Thyroid gland (tissue), 4 donors: ENCODE measurements at regions not wholly inside any gene's neighbourhood (a gene's known extent, or its start where the extent isn't known, plus 50 kb on each side); places are given as distances from the start of the nearest gene placed in this dataset.
"Not testable (repeated sequence)": the region's sequence is repeated elsewhere in the genome, so short reads cannot be mapped to it uniquely, and the experiment has no call there.

Experiments
- DNase-seq, 2 donors: peaks; one replicate each; pipeline ENCODE4 v3.0.0-alpha.2; 2019
- H3K27ac ChIP-seq, 3 donors: fragments of 200-600 bp; sonication (generic); 1 replicate in 2 of 3; 2 replicates in 1 of 3; pipeline ENCODE4 v1.5.1; 2016 to 2019; ENCODE audit warnings: mild to moderate bottlenecking in 1 of 3, moderate library complexity in 1 of 3
- H3K27me3 ChIP-seq: fragments of 200-600 bp; sonication (generic); one replicate; pipeline ENCODE4 v1.5.1; 2019
- H3K36me3 ChIP-seq, 2 donors: fragments of 200-600 bp; sonication (generic); one replicate each; pipeline ENCODE4 v1.5.1; 2016 to 2019
- H3K4me1 ChIP-seq, 2 donors: fragments of 200-600 bp; sonication (generic); one replicate each; pipeline ENCODE4 v1.5.1; 2017 to 2019
- H3K4me3 ChIP-seq, 3 donors: fragments of 200-600 bp; sonication (generic); replicated peaks in 1 of 3; 1 replicate in 2 of 3; 2 replicates in 1 of 3; pipeline ENCODE4 v1.5.1; 2016; ENCODE audit warnings: mild to moderate bottlenecking in 1 of 3
- H3K9me3 ChIP-seq: fragments of 200-600 bp; sonication (generic); one replicate; pipeline ENCODE4 v1.5.1; 2017
- CTCF ChIP-seq, 6 experiments: fragments of 200-600 bp in 3 of 6; fragments of 450-650 bp in 3 of 6; sonication (generic) in 3 of 6; IDR thresholded peaks; one replicate each; pipeline ENCODE4 v1.5.1; 2016 to 2019; ENCODE audit warnings: antibody characterized with exemption in 6 of 6, mild to moderate bottlenecking in 2 of 6, inconsistent platforms in 1 of 6, moderate library complexity in 1 of 6
- POLR2A ChIP-seq, 2 donors: fragments of 450-650 bp; IDR thresholded peaks; one replicate each; pipeline ENCODE4 v1.6.1; 2017; ENCODE audit warnings: antibody characterized with exemption in 2 of 2, mild to moderate bottlenecking in 2 of 2, moderate library complexity in 1 of 2
- WGBS, 2 donors: methylation state at CpG; one replicate each; pipeline ENCODE4 v1.1.5; 2017; 5-methylcytosine and 5-hydroxymethylcytosine counted together
- intact Hi-C: fragments of 100-400 bp; cut with DNase I; formaldehyde crosslinking; loops from one replicate; pipeline ENCODE4 v1.15.1; 2023

DNA sequence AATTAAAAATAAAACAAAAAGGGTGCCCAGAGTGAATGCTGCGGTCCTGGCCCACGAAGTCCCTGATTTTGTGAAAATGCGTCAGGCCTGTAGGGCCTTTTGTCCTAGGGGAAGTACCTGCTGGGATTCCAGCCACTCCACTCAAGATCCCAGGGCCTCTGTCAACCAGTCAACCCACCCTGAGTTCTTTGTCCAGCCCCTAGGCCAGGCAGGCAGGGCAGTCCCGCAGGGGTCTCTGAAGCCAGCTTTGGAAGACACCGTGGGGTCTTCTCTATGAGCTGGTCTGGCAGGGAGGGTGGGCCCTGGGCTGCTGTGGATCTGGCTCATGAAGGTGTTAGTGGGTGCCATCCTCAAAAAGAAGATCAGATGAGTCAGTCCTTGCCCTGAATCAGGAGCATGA is 452.5 kb upstream of the MKI67 start:
- Histone ChIP-seq H3K27me3 (no peaks in the 10 kb centered on the region), H3K36me3 (no peaks in the 10 kb centered on the region), H3K9me3 (no peaks in the 10 kb centered on the region), H3K4me1 (no peaks in the 10 kb centered on the region), H3K4me3 (no peak overlapping the region), H3K27ac (no peak overlapping the region)
- intact Hi-C loops, result no loop called here
- no peak for DNase-seq
- TF ChIP-seq CTCF (IDR thresholded peaks at IDR 0.05), result no peak
- TF ChIP-seq POLR2A (IDR thresholded peaks at IDR 0.05), result no peak
- WGBS, 2 donors, result 89 to 96% methylated on average over 5 of the region's 5 CpGs

DNA sequence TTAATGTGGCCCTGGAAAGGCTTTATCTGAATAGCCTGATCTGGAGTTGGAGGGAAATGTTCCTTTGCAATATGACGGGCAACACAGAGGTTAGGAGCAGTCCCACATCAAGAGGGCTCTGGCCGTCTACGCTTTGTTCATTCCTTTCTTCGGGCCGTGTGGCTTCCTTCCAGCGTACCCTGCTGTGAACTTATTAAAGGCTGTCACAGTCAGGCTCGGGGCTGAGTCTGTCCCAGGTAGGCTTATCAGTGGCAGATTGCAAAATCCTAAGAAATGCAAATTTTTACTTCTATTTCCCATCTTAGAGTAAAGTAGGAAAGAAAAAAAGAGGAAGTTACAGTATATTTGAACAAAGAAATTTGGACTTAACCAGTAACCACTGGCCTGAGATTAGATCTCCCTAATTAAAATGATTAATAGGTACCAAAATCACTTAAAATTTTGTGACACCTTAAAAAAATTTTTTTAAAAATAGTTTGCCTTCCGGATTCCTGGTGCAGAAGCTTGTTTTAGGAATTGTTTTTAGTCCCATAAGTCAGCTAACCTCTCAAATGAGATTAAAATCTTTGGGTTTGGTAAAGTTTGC is 453.1 kb upstream of the MKI67 start:
- intact Hi-C loops, result no loop called here

DNA sequence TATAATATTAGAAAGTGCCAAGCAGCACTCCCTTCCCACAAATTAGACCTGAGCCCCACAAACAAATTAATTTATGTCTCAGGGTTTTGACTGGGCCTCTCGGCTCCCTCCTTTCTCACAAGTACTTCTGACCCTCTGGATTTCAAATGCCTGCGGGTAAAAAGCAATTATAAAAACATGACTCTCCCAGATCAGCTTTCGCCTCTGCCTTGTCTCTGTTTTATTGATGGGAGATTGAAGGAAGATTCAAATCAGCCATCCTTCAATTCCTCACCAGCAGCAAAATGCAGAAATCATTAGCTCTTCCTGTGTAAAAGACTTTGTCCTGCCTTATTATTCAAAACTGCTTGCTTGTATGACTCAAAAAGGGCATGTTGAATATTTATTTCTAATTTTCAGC is 453.7 kb upstream of the MKI67 start:
- DNase-seq, result no peak
- intact Hi-C loops, result no loop called here
- 67 to 68% methylated on average over 3 of the region's 3 CpGs for WGBS, 2 donors

More for the DNA sequence above, 453.1 kb upstream of the MKI67 start:
- no peak overlapping the region for H3K27ac ChIP-seq
- no peak for TF ChIP-seq CTCF (IDR thresholded peaks at IDR 0.05)
- TF ChIP-seq POLR2A (IDR thresholded peaks at IDR 0.05), result no peak
- 59 to 73% methylated on average over 8 of the region's 8 CpGs for WGBS, 2 donors
- DNase-seq, result no peak
- no peaks in the 10 kb centered on the region for H3K27me3 ChIP-seq
- no peaks in the 10 kb centered on the region for H3K4me1 ChIP-seq
- H3K9me3 ChIP-seq, result no peaks in the 10 kb centered on the region
- H3K4me3 ChIP-seq, result no peak overlapping the region
- H3K36me3 ChIP-seq, result no peaks in the 10 kb centered on the region

GRCh38 chr10:128583125-128583524 is 456.9 kb upstream of the MKI67 start:
- 96 to 97% methylated on average over 2 of the region's 2 CpGs for WGBS, 2 donors
- DNase-seq, H3K36me3 ChIP-seq, H3K27me3 ChIP-seq, H3K4me3 ChIP-seq, H3K4me1 ChIP-seq, H3K9me3 ChIP-seq, intact Hi-C loops, H3K27ac ChIP-seq: not testable (repeated sequence)

More for the DNA sequence above, 453.7 kb upstream of the MKI67 start:
- TF ChIP-seq CTCF (IDR thresholded peaks at IDR 0.05) (no peak), POLR2A (IDR thresholded peaks at IDR 0.05) (no peak)
- Histone ChIP-seq H3K4me1 (no peaks in the 10 kb centered on the region), H3K27ac (no peak overlapping the region), H3K36me3 (no peaks in the 10 kb centered on the region), H3K27me3 (no peaks in the 10 kb centered on the region), H3K9me3 (no peaks in the 10 kb centered on the region), H3K4me3 (no peak overlapping the region)

DNA sequence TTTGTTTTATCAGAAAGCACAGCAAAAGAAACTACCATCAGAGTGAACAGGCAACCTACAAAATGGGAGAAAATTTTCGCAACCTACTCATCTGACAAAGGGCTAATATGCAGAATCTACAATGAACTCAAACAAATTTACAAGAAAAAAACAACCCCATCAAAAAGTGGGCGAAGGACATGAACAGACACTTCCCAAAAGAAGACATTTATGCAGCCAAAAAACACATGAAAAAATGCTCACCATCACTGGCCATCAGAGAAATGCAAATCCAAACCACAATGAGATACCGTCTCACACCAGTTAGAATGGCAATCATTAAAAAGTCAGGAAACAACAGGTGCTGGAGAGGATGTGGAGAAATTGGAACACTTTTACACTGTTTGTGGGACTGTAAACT is 460.4 kb upstream of the MKI67 start:
- H3K27me3 ChIP-seq, intact Hi-C loops, DNase-seq, H3K4me3 ChIP-seq, H3K36me3 ChIP-seq, H3K4me1 ChIP-seq, H3K27ac ChIP-seq, H3K9me3 ChIP-seq: not testable (repeated sequence)
- WGBS, 2 donors, result 90 to 98% methylated on average over 3 of the region's 3 CpGs

DNA sequence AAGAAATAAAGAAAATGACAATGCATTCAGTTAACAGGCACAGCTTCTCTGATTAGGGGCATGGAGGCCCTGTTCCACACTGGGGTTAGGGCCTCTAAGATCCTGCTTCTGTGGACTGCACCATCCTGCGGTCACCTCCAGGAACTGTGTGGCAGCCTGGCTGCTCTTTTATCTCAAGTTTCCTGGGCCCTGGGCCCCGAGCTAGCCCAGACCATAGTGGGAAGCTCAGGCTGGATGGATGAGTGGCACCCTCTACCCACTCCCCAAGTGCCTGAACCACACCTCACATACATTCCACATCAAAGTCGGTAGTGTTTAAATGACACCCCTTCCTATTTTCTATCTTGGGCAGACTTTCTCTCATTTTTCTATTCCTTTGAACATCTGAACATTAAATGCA is 461.5 kb upstream of the MKI67 start:
- Histone ChIP-seq H3K4me3 (no peak overlapping the region), H3K36me3 (no peaks in the 10 kb centered on the region), H3K27ac (no peak overlapping the region), H3K4me1 (no peaks in the 10 kb centered on the region), H3K27me3 (no peaks in the 10 kb centered on the region), H3K9me3 (no peaks in the 10 kb centered on the region)
- intact Hi-C loops, result no loop called here
- DNase-seq, result no peak
- TF ChIP-seq POLR2A (IDR thresholded peaks at IDR 0.05) (no peak), CTCF (IDR thresholded peaks at IDR 0.05) (no peak)
- WGBS, 2 donors, result 92 to 93% methylated on average over 3 of the region's 3 CpGs
